A172 (cell line): ENCODE measurements at regions not wholly inside any gene's neighbourhood (a gene's known extent, or its start where the extent isn't known, plus 50 kb on each side); places are given as distances from the start of the nearest gene placed in this dataset.
"Not testable (repeated sequence)": the region's sequence is repeated elsewhere in the genome, so short reads cannot be mapped to it uniquely, and the experiment has no call there.

Experiments used
- DNase-seq: peaks from one replicate; pipeline ENCODE4 v3.0.0-alpha.2; 2015; ENCODE audit warnings: low spot score

- DNase-seq = no peak
These were observed 67.6 kb downstream of the HTR1A start for GRCh38 chr5:63894690-63895089.

GRCh38 chr5:63878788-63879187 lies 83.5 kb downstream of the HTR1A start:
- DNase-seq = no peak

GRCh38 chr5:63877961-63878360 lies 84.3 kb downstream of the HTR1A start:
- DNase-seq = no peak

- DNase-seq = no peak
These were observed 101.9 kb downstream of the HTR1A start for GRCh38 chr5:63860379-63860778.

- DNase-seq = no peak
These were observed 108.2 kb downstream of the HTR1A start for GRCh38 chr5:63854076-63854475.

GRCh38 chr5:63843190-63843589 lies 119.1 kb downstream of the HTR1A start:
- no peak for DNase-seq

GRCh38 chr5:63837437-63837836 lies 124.8 kb downstream of the HTR1A start:
- no peak for DNase-seq

GRCh38 chr5:63831381-63831780 lies 130.9 kb downstream of the HTR1A start:
- no peak for DNase-seq

GRCh38 chr5:63825984-63826383 lies 136.3 kb downstream of the HTR1A start:
- DNase-seq = no peak

GRCh38 chr5:63823583-63823982 lies 138.7 kb downstream of the HTR1A start:
- DNase-seq = no peak

- peak; percentile 3 for DNase-seq
These were observed 139.6 kb downstream of the HTR1A start for GRCh38 chr5:63822614-63823013.

- no peak for DNase-seq
These were observed 141.7 kb downstream of the HTR1A start for GRCh38 chr5:63820577-63820976.

GRCh38 chr5:63812693-63813092 lies 149.6 kb downstream of the HTR1A start:
- no peak for DNase-seq

GRCh38 chr5:63811961-63812360 lies 150.3 kb downstream of the HTR1A start:
- no peak for DNase-seq

GRCh38 chr5:63811286-63811685 lies 151.0 kb downstream of the HTR1A start:
- DNase-seq = no peak

GRCh38 chr5:63805151-63805550 lies 157.1 kb downstream of the HTR1A start:
- no peak for DNase-seq

- DNase-seq = no peak
These were observed 159.1 kb downstream of the HTR1A start for GRCh38 chr5:63803165-63803564.

GRCh38 chr5:63794979-63795378 lies 167.3 kb downstream of the HTR1A start:
- DNase-seq = no peak

- no peak for DNase-seq
These were observed 167.9 kb downstream of the HTR1A start for GRCh38 chr5:63794296-63794695.

GRCh38 chr5:63774939-63775338 lies 187.3 kb downstream of the HTR1A start:
- DNase-seq = no peak

- no peak for DNase-seq
These were observed 194.0 kb downstream of the HTR1A start for GRCh38 chr5:63768221-63768620.

GRCh38 chr5:63760965-63761364 lies 201.3 kb downstream of the HTR1A start:
- DNase-seq = no peak

GRCh38 chr5:63743096-63743798 lies 219.0 kb downstream of the HTR1A start:
- no peak for DNase-seq

- not testable (repeated sequence) for DNase-seq
These were observed 229.4 kb downstream of the HTR1A start for GRCh38 chr5:63732880-63733279.
